AG04449 (cell line): ENCODE measurements at regions not wholly inside any gene's neighbourhood (a gene's known extent, or its start where the extent isn't known, plus 50 kb on each side); places are given as distances from the start of the nearest gene placed in this dataset.

Experiments
- CTCF ChIA-PET: fragments of 350-600 bp; formaldehyde crosslinking; extraction: SDS; loops from one replicate; lab custom pipeline; 2021; ENCODE audit warnings: antibody characterized with exemption; lab: Yijun Ruan, JAX
- POLR2A ChIA-PET: fragments of 400-600, 350-600 bp; formaldehyde crosslinking; extraction: SDS; loops from one replicate; lab custom pipeline; 2020; ENCODE audit warnings: antibody characterized with exemption, inconsistent platforms; lab: Yijun Ruan, JAX
- DNase-seq: peaks from one replicate; pipeline ENCODE4 v3.0.0-alpha.2; 2010; ENCODE audit warnings: low read depth, low spot score
- H3K4me3 ChIP-seq: 2 replicates; pipeline ENCODE4 v1.5.1; 2011; ENCODE audit warnings: low read depth, mild to moderate bottlenecking, control low read depth, low read length
- CTCF ChIP-seq: IDR thresholded peaks from one replicate; pipeline ENCODE4 v1.5.1; 2011; ENCODE audit warnings: mild to moderate bottlenecking, moderate library complexity, low read length, control low read depth, inconsistent platforms; ENCODE audit not compliant: insufficient read depth; ENCODE audit errors: missing control alignments

- DNase-seq: no peak
- TF ChIP-seq CTCF: no peak
- H3K4me3 ChIP-seq: no peak overlapping the region
- ChIA-PET POLR2A (no interaction called here), CTCF (no interaction called here)
Observed at GRCh38 chr10:132115732-132116131, 50.0 kb downstream of the JAKMIP3 start.

GRCh38 chr10:132117146-132117545 lies 51.4 kb downstream of the JAKMIP3 start:
- TF ChIP-seq CTCF: no peak
- ChIA-PET CTCF (no interaction called here), POLR2A (no interaction called here)

GRCh38 chr10:132117636-132118190 lies 52.0 kb downstream of the JAKMIP3 start:
- H3K4me3 ChIP-seq: no peak overlapping the region
- ChIA-PET POLR2A (no interaction called here), CTCF (no interaction called here)
- no peak for TF ChIP-seq CTCF
- no peak for DNase-seq

More at GRCh38 chr10:132117146-132117545, 51.4 kb downstream of the JAKMIP3 start:
- H3K4me3 ChIP-seq: no peak overlapping the region
- DNase-seq: no peak

GRCh38 chr10:132118366-132118765 lies 52.6 kb downstream of the JAKMIP3 start:
- POLR2A ChIA-PET: no interaction called here

GRCh38 chr10:132120200-132120599 lies 54.5 kb downstream of the JAKMIP3 start:
- TF ChIP-seq CTCF: no peak
- ChIA-PET CTCF (no interaction called here), POLR2A (interaction anchor here (0.8 kb wide), 1 partner anchor 138 kb away, joined by 4 read pairs; the partner anchor contains the start of gene BNIP3)
- DNase-seq: no peak
- no peak overlapping the region for H3K4me3 ChIP-seq

More at GRCh38 chr10:132118366-132118765, 52.6 kb downstream of the JAKMIP3 start:
- CTCF ChIA-PET: interaction anchor here (0.7 kb wide), 1 partner anchor 53 kb away, joined by 4 read pairs; no protein-coding TSS in a partner anchor
- DNase-seq: no peak
- TF ChIP-seq CTCF: no peak
- no peak overlapping the region for H3K4me3 ChIP-seq

- no peak for TF ChIP-seq CTCF
- CTCF ChIA-PET: no interaction called here
- no peak overlapping the region for H3K4me3 ChIP-seq
- POLR2A ChIA-PET: interaction anchor here (0.6 to 0.8 kb wide), 2 partner anchors 53 to 139 kb away, joined by 3 to 4 read pairs; partner anchors contain the start of gene BNIP3
- DNase-seq: no peak
Observed at GRCh38 chr10:132120734-132121510, 55.2 kb downstream of the JAKMIP3 start.
